ENCODE measurements at regions not wholly inside any gene's neighbourhood (a gene's known extent, or its start where the extent isn't known, plus 50 kb on each side); places are given as distances from the start of the nearest gene placed in this dataset.

DNA sequence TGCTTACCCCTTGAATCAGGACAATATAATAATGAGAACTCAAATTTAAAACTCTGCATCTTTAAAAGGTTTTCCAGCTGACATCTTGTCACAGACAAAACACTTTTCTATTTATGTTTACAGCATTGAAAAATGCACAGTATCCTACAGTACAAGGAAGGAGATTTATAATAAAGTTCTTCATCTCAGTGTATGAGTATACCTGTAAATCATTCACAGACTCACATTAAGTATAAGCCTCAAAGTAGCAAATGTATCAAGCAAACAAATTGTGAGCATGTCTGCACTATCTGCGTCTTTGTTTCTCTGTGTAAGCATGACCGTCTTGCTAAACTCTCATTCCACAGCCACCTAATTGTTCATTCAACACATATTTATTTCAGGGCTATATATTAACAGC lies 52.8 kb downstream of the PPP1R2C start:
- no peak for DNase-seq

DNA sequence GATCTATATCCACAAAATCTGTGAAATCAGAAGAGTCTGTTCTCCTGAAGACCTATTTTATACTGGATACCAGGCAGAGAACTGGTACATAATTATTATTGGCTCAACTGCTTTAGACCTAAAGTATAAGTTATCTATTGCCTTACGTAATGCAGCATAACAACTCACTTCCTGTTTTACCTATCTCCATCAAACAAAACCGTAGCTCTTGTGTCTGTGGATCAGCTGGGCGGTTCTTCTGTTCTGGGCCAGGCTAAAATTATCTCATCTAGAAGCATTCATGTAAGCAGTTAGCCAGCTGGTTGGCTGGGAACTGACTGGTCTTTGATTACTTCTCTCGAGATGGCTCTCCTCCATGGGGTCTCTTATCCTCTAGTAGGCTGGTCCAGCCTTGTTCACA lies 57.8 kb downstream of the PPP1R2C start:
- DNase-seq = no peak

DNA sequence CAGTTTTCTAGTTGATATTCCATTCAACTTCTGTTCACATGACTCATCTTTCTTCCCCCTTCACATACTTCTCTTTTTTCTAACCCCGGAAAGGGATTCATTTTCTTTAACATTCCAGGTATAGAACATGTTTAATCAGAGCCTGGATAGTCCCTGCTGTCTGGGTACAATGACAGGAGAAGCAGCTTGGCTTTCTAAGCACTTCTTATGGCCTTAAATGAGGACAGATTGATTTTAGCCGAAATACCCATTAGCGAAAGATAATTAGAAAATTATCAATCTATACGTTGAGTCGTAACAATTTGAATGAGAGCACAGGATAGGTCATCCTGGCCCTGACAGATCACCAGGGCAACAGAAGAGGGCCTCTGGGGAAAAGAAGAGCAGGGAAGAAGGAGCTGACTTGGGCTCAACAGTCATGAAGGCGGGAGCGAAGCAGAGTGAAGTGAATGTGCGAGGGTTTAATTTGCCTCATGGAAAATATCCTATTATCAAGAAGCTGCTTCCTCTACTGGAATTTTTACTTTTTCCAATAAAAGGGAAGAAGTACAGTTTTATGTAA lies 62.2 kb downstream of the PPP1R2C start:
- no peak for DNase-seq

DNA sequence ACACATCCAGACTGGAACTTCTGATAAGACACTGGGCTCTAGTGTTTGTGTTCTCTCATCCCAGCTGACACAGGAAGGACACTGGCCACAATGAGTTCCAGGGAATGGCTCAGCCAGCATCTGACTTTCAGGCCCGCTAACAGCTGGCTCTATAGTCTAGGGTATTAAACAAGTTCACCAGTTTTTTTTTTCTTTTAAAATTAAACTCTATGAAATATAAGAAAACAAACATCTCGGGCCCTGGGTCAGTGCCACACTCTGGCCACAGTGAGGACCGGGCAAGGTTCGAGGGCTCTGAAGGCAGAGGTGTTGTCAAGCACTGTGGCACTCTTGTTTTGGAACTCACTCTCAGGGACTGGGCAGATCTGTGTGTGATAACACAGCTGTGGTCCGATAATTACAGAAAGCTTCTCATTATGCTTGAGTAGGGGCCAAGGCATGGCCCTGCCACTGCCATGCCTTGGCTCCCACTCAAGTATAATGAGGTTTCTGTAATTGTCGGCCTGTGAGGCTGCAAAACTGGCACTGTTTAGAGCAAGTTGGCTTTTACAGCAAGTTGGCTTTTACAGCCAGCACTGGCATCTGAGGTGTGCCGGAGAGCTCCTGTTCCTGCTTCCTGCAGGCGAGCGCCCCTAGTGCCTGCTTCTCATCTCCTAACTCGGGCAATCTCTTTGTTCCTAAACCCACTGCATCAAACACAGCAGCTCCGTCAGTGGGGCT lies 62.8 kb downstream of the PPP1R2C start:
- DNase-seq = peak; percentile 29

GRCh38 chrX:42710452-42710851 lies 67.5 kb downstream of the PPP1R2C start:
- no peak for DNase-seq

DNA sequence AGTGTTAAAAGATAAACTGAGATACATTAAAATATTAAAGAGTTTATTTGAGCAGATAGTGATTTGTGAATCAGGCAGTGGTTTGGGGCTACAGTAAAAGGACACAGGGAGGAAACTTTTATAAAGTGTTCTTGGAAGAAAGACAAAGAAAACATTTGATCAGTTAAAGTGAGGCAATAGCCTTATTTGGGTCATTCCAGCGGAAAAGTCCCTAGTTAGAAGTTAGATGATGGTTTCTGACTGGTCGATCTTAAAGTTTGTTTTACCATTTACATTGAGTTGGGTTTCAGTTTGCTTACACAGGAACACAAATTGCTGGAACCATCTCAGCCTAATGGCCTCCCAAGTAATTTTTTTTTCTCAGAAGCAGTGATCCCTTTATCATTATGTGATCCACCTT lies 69.7 kb downstream of the PPP1R2C start:
- no peak for DNase-seq

DNA sequence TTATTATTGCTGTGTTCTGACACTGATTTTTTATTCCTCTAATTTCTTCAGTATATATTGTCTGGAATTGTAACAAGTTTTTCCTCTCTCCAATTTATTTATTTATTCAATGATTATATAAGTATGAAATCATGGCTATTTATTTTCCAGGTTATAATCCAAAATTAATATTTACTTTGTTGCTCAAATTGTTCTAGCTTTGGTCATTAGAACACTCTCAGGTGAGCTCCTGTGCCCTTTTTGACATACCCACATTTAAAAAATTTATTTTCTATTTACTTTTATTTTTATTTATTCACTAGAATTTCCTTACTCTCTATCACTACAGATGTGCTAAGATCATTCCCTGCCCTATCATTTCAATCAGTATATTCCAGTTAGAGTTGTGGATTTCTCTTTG lies 70.2 kb downstream of the PPP1R2C start:
- DNase-seq = no peak

- DNase-seq = no peak
These were observed 73.5 kb downstream of the PPP1R2C start for GRCh38 chrX:42704454-42704853.

GRCh38 chrX:42697544-42697943 lies 80.4 kb downstream of the PPP1R2C start:
- no peak for DNase-seq

- no peak for DNase-seq
These were observed 81.3 kb downstream of the PPP1R2C start for GRCh38 chrX:42696536-42697124.

DNA sequence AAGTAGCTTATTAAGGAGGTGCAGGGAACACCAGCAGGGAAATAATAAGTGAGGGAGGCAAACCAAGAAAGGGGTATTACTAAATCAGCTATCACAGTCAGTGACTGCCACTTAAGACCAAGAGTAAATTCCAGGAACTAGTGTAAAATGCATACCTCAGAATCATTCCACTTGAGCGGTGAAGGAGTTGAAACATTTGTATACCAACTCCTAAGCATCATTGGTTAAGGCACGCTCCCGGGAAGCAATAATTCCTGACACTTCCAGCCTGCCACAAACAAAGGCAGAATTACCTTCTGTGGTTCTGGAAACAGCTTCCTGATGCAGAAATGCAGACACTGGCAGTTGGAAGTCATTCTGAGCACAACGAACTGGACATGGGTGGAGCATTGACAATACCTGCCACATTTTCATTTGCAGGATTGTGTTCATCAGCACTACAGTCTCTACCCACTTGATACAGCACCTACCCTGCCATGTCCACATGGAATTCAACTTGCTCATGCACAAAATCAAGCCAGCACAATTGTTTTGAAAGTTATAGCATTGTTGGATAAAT lies 82.1 kb downstream of the PPP1R2C start:
- DNase-seq = no peak

DNA sequence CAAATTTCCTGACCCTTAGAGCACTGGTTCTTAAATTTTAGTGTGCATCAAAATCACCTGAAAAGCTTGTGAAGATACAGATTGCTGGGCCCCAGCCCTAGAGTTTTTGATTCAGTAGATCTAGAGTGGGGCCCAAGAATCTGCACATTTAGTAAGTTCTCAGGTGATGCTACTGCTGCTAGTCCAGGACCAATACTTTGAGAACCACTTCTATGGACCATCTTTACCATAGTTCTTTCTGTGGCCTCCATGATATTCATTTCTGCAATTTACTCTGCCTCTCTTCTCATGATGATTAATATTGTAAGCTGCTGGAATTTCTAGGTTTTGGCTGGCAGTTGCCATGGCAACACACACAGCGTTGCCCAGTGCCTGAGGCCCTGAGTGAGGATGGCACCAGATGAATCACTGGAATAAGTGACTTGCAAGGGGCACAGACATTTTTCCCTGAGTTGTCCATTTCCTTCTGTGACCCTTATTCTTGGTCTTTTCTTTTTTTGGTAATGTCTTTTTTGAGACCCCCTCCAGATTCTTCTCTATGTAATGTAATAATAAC lies 83.6 kb downstream of the PPP1R2C start:
- DNase-seq = peak; percentile 14

DNA sequence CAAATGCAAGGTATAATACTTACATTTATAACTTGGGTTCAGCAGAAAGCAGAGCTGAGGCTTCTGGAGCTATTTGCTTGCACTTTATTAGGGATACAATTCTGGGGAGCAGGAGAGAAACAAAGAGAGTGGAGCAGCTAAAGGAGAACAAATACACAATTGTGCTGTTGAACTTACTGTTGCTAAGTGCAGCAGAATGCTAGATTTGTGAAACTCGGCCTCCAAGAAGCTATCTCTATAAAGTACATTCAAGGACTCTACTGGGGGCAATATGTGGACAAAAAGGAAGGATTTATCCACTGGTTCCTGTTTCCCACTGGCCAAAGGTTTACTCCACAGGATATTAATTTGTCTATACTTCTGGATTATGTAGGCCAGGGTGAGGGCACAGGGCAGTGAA lies 86.8 kb downstream of the PPP1R2C start:
- no peak for DNase-seq

- DNase-seq = no peak
These were observed 91.3 kb downstream of the PPP1R2C start for GRCh38 chrX:42686706-42687105.

GRCh38 chrX:42686296-42686695 lies 91.7 kb downstream of the PPP1R2C start:
- no peak for DNase-seq

- no peak for DNase-seq
These were observed 93.9 kb downstream of the PPP1R2C start for GRCh38 chrX:42684065-42684464.

GRCh38 chrX:42680666-42681065 lies 97.3 kb downstream of the PPP1R2C start:
- no peak for DNase-seq

DNA sequence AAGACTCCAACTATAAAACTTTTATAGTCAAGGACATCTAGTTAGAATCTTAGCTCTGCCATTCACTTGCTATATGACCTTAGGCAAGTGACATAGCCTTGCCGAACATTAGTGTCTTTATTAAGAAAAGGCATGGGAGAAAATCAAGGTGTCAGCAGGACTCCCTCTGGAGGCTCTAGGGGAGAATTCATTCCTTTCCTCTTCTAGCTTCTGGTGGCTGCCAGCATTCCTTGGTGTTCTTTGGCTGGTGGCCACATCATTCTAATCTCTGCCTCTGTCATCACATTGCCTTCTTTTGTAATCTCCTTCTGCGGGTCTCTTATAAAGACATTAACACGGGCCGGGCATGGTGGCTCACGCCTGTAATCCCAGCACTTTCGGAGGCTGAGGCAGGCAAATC lies 99.8 kb downstream of the PPP1R2C start:
- no peak for DNase-seq

DNA sequence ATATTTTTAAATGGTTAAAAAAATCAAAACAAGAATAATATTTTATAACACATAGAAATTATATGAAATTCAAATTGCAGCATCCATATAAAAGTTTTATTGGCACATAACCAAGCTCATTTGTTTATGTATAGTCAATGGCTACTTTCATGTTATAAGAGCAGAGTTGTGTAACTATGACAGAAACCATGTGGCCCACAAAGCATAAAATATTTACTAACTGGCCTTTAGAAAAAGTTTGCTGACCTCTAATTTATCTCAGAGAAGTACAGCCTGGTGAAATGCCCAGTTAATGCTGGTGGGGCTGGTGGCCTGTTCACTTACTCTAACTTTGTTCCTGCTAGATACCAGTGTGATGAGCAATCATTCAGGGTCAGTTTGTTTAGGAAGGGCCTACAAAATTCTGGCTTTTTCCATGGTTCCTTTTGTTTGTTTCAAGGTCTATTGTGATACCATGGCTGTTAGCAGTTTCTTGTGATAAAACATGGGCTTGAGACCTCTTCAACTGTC lies 104.6 kb downstream of the PPP1R2C start:
- DNase-seq = no peak

DNA sequence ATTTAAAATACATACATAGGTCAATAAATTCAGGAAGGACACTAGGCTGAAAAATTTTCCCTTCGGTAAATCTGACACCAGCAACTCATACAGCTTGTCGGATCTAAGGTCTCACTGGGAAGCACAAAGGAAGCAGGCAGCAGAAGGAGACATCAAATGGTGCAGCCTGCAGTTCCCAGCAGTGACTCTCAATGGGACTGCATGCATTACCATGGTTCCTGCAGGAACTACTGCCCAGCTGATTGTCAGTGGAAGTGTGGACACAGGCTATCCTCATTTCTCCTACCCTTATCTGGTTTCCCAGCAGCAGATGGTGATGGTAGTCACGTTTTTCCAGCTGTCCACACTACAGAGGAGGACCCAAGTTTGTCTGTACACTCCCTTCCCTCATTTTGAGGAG lies 113.3 kb downstream of the PPP1R2C start:
- no peak for DNase-seq

GRCh38 chrX:42628471-42628870 lies 149.5 kb downstream of the PPP1R2C start:
- DNase-seq = no peak

DNA sequence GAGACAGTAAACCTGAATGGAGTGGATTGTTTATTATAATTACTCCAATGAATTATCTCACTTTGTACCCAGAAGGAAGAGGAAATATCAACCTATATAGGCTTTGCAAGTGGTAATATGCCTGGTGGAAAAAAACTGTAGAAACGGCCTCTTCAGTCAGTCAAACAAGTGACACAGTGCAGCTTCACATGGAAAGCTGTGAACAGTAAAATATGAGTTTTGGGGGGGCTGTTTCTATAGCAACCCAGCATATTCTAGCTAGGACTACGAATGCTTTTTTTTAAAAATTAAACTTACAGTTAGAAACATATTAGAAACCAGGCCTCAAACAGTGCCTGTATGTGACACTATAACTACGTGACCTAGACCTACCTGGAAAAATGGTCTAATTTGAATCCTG lies 150.1 kb downstream of the PPP1R2C start:
- DNase-seq = no peak

- DNase-seq = no peak
These were observed 153.4 kb downstream of the PPP1R2C start for GRCh38 chrX:42624524-42624923.

GRCh38 chrX:42619068-42619467 lies 158.9 kb downstream of the PPP1R2C start:
- no peak for DNase-seq

Measured in stimulated activated CD4-positive, alpha-beta T cell treated with anti-CD3 and anti-CD28 coated beads, Interleukin-1b, Interleukin-23, amount 100 ng/mL, for 48 hours (primary cell).